ENCODE measurements at regions not wholly inside any gene's neighbourhood (a gene's known extent, or its start where the extent isn't known, plus 50 kb on each side); places are given as distances from the start of the nearest gene placed in this dataset.

- ChIA-PET CTCF (no interaction called here), POLR2A (no interaction called here)
- Histone ChIP-seq H3K4me1 (ENCODE audit: control insufficient read depth, insufficient read depth, low read length) (no peaks in the 10 kb centered on the region), H3K27ac (ENCODE audit: extremely low read depth, low read depth, low read length) (no peak overlapping the region), H3K4me3 (ENCODE audit: low read depth, low read length) (no peak overlapping the region), H3K36me3 (ENCODE audit: control insufficient read depth in 2 of 2, insufficient read depth in 1 of 2, low read length in 2 of 2) (no peaks in the 10 kb centered on the region), H3K9me3 (ENCODE audit: control insufficient read depth, insufficient read depth, low read depth, low read length) (no peaks in the 10 kb centered on the region)
- TF ChIP-seq SETDB1 (IDR thresholded peaks at IDR 0.05; ENCODE audit: insufficient read length, low read length) (no peak), ZNF362 (tag by site-specific recombination; IDR thresholded peaks at IDR 0.05) (no peak)
Observed at GRCh38 chr17:52666264-52666663, 507.8 kb upstream of the CA10 start.

- TF ChIP-seq ZNF302 (tag by site-specific recombination; IDR thresholded peaks at IDR 0.05; ENCODE audit: low read depth) (no peak), ZNF148 (tag by site-specific recombination; IDR thresholded peaks at IDR 0.05; ENCODE audit: borderline replicate concordance) (no peak), MEIS1 (CRISPR knock-in tag; IDR thresholded peaks at IDR 0.05; ENCODE audit: borderline replicate concordance) (no peak), ZNF585B (tag by site-specific recombination; IDR thresholded peaks at IDR 0.05) (no peak), ZNF174 (tag by site-specific recombination; IDR thresholded peaks at IDR 0.05) (no peak), ZIC2 (tag by site-specific recombination; IDR thresholded peaks at IDR 0.05) (no peak), ZSCAN4 (tag by site-specific recombination; IDR thresholded peaks at IDR 0.05) (no peak), ZNF133 (tag by site-specific recombination; IDR thresholded peaks at IDR 0.05) (no peak), CTCF (tag by site-specific recombination; IDR thresholded peaks at IDR 0.05) (no peak), SETDB1 (IDR thresholded peaks at IDR 0.05; ENCODE audit: insufficient read length, low read length) (no peak), ZNF558 (tag by site-specific recombination; IDR thresholded peaks at IDR 0.05) (no peak), ZNF777 (tag by site-specific recombination; IDR thresholded peaks at IDR 0.05; ENCODE audit: borderline replicate concordance) (no peak), ZNF626 (tag by site-specific recombination; IDR thresholded peaks at IDR 0.05) (no peak), ZNF366 (tag by site-specific recombination; conservative IDR thresholded peaks at IDR 0.05) (no peak), FEZF1 (tag by site-specific recombination; IDR thresholded peaks at IDR 0.05) (no peak)
- no peak overlapping the region for H3K4me3 ChIP-seq (ENCODE audit: low read depth, low read length)
- ChIA-PET POLR2A (no interaction called here), CTCF (interaction anchor here (0.6 kb wide), 2 partner anchors 8 to 247 kb away, joined by 3 to 4 read pairs; no protein-coding TSS in a partner anchor)
- H3K4me1 ChIP-seq (ENCODE audit: control insufficient read depth, insufficient read depth, low read length) = no peaks in the 10 kb centered on the region
- no peaks in the 10 kb centered on the region for H3K36me3 ChIP-seq (ENCODE audit: control insufficient read depth in 2 of 2, insufficient read depth in 1 of 2, low read length in 2 of 2)
- no peaks in the 10 kb centered on the region for H3K9me3 ChIP-seq (ENCODE audit: control insufficient read depth, insufficient read depth, low read depth, low read length)
- no peak overlapping the region for H3K27ac ChIP-seq (ENCODE audit: extremely low read depth, low read depth, low read length)
Observed at GRCh38 chr17:52660692-52661091, 502.2 kb upstream of the CA10 start.

- CTCF ChIA-PET = no interaction called here
- POLR2A ChIA-PET = no interaction called here
- no peaks in the 10 kb centered on the region for H3K9me3 ChIP-seq (ENCODE audit: control insufficient read depth, insufficient read depth, low read depth, low read length)
- H3K4me3 ChIP-seq (ENCODE audit: low read depth, low read length) = no peak overlapping the region
- H3K4me1 ChIP-seq (ENCODE audit: control insufficient read depth, insufficient read depth, low read length) = no peaks in the 10 kb centered on the region
- H3K36me3 ChIP-seq (ENCODE audit: control insufficient read depth in 2 of 2, insufficient read depth in 1 of 2, low read length in 2 of 2) = no peaks in the 10 kb centered on the region
- H3K27ac ChIP-seq (ENCODE audit: extremely low read depth, low read depth, low read length) = no peak overlapping the region
- TF ChIP-seq ZFP69B (tag by site-specific recombination; IDR thresholded peaks at IDR 0.05) (no peak), ZNF394 (tag by site-specific recombination; IDR thresholded peaks at IDR 0.05; ENCODE audit: borderline replicate concordance) (no peak), ZNF510 (tag by site-specific recombination; IDR thresholded peaks at IDR 0.05; ENCODE audit: insufficient replicate concordance) (no peak), KLF16 (tag by site-specific recombination; IDR thresholded peaks at IDR 0.05) (no peak), ZNF544 (tag by site-specific recombination; IDR thresholded peaks at IDR 0.05) (no peak), ZNF621 (tag by site-specific recombination; IDR thresholded peaks at IDR 0.05) (no peak), ZNF555 (tag by site-specific recombination; conservative IDR thresholded peaks at IDR 0.05) (no peak), ZBTB21 (tag by site-specific recombination; IDR thresholded peaks at IDR 0.05) (no peak), ZNF692 (tag by site-specific recombination; IDR thresholded peaks at IDR 0.05) (no peak), ZNF530 (tag by site-specific recombination; IDR thresholded peaks at IDR 0.05; ENCODE audit: low read depth) (no peak)
Observed at GRCh38 chr17:52653014-52653413, 494.5 kb upstream of the CA10 start.
